Mammary epithelial cell (primary cell): ENCODE measurements at regions not wholly inside any gene's neighbourhood (a gene's known extent, or its start where the extent isn't known, plus 50 kb on each side); places are given as distances from the start of the nearest gene placed in this dataset.

Experiments
- EZH2 ChIP-seq: IDR thresholded peaks from 2 replicates; pipeline ENCODE4 v1.6.1; 2012; ENCODE audit warnings: low read length, inconsistent platforms, borderline replicate concordance
- TF ChIP-seq, protein P1 (sequence below), 2 donors: IDR thresholded peaks in 1 of 2; conservative IDR thresholded peaks in 1 of 2; 2 replicates each; pipeline ENCODE4 v1.5.1; 2011 to 2012; ENCODE audit warnings: inconsistent platforms in 2 of 2, low read length in 2 of 2, mild to moderate bottlenecking in 2 of 2, control low read depth in 1 of 2, low read depth in 1 of 2; ENCODE audit not compliant: insufficient read depth in 1 of 2; ENCODE audit errors: extremely low read depth in 1 of 2

DNA sequence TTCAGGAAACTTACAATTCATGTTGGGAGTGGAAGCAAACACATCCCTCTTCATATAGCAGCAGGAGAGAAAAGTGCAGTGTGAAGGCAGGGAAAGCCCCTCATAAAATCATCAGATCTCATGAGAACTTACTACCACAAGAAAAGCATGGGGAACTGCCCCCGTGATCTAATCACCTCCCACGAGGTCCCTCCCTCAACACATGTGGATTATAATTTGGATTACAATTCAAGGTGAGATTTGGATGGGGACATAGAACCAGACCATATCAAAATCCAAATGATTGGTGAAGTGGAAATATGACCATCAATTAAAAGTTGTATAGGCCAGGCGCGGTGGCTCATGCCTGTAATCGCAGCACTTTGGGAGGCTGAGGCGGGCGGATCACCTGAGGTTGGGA, 1268.0 kb downstream of the JRKL start:
- TF ChIP-seq, protein P1, sequence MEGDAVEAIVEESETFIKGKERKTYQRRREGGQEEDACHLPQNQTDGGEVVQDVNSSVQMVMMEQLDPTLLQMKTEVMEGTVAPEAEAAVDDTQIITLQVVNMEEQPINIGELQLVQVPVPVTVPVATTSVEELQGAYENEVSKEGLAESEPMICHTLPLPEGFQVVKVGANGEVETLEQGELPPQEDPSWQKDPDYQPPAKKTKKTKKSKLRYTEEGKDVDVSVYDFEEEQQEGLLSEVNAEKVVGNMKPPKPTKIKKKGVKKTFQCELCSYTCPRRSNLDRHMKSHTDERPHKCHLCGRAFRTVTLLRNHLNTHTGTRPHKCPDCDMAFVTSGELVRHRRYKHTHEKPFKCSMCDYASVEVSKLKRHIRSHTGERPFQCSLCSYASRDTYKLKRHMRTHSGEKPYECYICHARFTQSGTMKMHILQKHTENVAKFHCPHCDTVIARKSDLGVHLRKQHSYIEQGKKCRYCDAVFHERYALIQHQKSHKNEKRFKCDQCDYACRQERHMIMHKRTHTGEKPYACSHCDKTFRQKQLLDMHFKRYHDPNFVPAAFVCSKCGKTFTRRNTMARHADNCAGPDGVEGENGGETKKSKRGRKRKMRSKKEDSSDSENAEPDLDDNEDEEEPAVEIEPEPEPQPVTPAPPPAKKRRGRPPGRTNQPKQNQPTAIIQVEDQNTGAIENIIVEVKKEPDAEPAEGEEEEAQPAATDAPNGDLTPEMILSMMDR (conservative IDR thresholded peaks at IDR 0.05 in 1 of 2, IDR thresholded peaks at IDR 0.05 in 1 of 2; ENCODE audit: extremely low read depth in 1 of 2, insufficient read depth in 1 of 2, low read depth in 1 of 2, low read length in 2 of 2) = no peak
- no peak for TF ChIP-seq EZH2
